ENCODE measurements at regions not wholly inside any gene's neighbourhood (a gene's known extent, or its start where the extent isn't known, plus 50 kb on each side); places are given as distances from the start of the nearest gene placed in this dataset.

GRCh38 chr3:187972454-187972853 lies 181.5 kb upstream of the LPP start:
- Histone ChIP-seq H3K36me3 (ENCODE audit: insufficient read depth, low read length) (no peaks in the 10 kb centered on the region; the same call in 1 of the 2 replicates), H3K4me1 (ENCODE audit: control insufficient read depth, insufficient read depth, low read length, unreplicated experiment) (peaks cover 36% of the 10 kb centered on the region), H3K4me3 (ENCODE audit: low read depth, low read length) (no peak overlapping the region), H2AFZ (ENCODE audit: low read length, unreplicated experiment) (no peak overlapping the region), H3K27me3 (ENCODE audit: insufficient read depth, low read length) (no peaks in the 10 kb centered on the region), H3K27ac (ENCODE audit: low read depth, low read length) (no peak overlapping the region), H3K79me2 (ENCODE audit: control insufficient read depth, insufficient read depth, low read length, unreplicated experiment) (no peaks in the 10 kb centered on the region)

- no peak overlapping the region for H2AFZ ChIP-seq (ENCODE audit: low read length, unreplicated experiment)
- H3K4me3 ChIP-seq (ENCODE audit: low read depth, low read length): no peak overlapping the region
- no peaks in the 10 kb centered on the region; the same call in 1 of the 2 replicates for H3K36me3 ChIP-seq (ENCODE audit: insufficient read depth, low read length)
- H3K27ac ChIP-seq (ENCODE audit: low read depth, low read length): no peak overlapping the region
- no peaks in the 10 kb centered on the region for H3K79me2 ChIP-seq (ENCODE audit: control insufficient read depth, insufficient read depth, low read length, unreplicated experiment)
- peaks cover 23% of the 10 kb centered on the region for H3K4me1 ChIP-seq (ENCODE audit: control insufficient read depth, insufficient read depth, low read length, unreplicated experiment)
- no peaks in the 10 kb centered on the region for H3K27me3 ChIP-seq (ENCODE audit: insufficient read depth, low read length)
These were observed 179.7 kb upstream of the LPP start for GRCh38 chr3:187973977-187974870.

- no peaks in the 10 kb centered on the region for H3K27me3 ChIP-seq (ENCODE audit: insufficient read depth, low read length)
- peaks cover 18% of the 10 kb centered on the region for H3K4me1 ChIP-seq (ENCODE audit: control insufficient read depth, insufficient read depth, low read length, unreplicated experiment)
These were observed 179.1 kb upstream of the LPP start for GRCh38 chr3:187974871-187975271.

GRCh38 chr3:187975561-187976364 lies 178.2 kb upstream of the LPP start:
- H3K27ac ChIP-seq (ENCODE audit: low read depth, low read length): peak overlapping the region; percentile 67

More at GRCh38 chr3:187974871-187975271, 179.1 kb upstream of the LPP start:
- no peaks in the 10 kb centered on the region for H3K79me2 ChIP-seq (ENCODE audit: control insufficient read depth, insufficient read depth, low read length, unreplicated experiment)
- no peak overlapping the region for H3K4me3 ChIP-seq (ENCODE audit: low read depth, low read length)
- H3K27ac ChIP-seq (ENCODE audit: low read depth, low read length): 0 out of 2 replicates have a peak overlapping the region, but pooled peaks have one; percentile 67
- no peak overlapping the region for H2AFZ ChIP-seq (ENCODE audit: low read length, unreplicated experiment)
- no peaks in the 10 kb centered on the region; the same call in 1 of the 2 replicates for H3K36me3 ChIP-seq (ENCODE audit: insufficient read depth, low read length)

GRCh38 chr3:187976365-187976900 lies 177.5 kb upstream of the LPP start:
- no peaks in the 10 kb centered on the region; the same call in 1 of the 2 replicates for H3K36me3 ChIP-seq (ENCODE audit: insufficient read depth, low read length)
- H3K4me3 ChIP-seq (ENCODE audit: low read depth, low read length): no peak overlapping the region
- peak overlapping the region; percentile 67 for H3K27ac ChIP-seq (ENCODE audit: low read depth, low read length)
- no peaks in the 10 kb centered on the region for H3K79me2 ChIP-seq (ENCODE audit: control insufficient read depth, insufficient read depth, low read length, unreplicated experiment)
- H2AFZ ChIP-seq (ENCODE audit: low read length, unreplicated experiment): peak overlapping the region; percentile 55
- no peaks in the 10 kb centered on the region for H3K27me3 ChIP-seq (ENCODE audit: insufficient read depth, low read length)
- H3K4me1 ChIP-seq (ENCODE audit: control insufficient read depth, insufficient read depth, low read length, unreplicated experiment): peaks cover 18% of the 10 kb centered on the region

More at GRCh38 chr3:187975561-187976364, 178.2 kb upstream of the LPP start:
- Histone ChIP-seq H2AFZ (ENCODE audit: low read length, unreplicated experiment) (peak overlapping the region; percentile 55), H3K79me2 (ENCODE audit: control insufficient read depth, insufficient read depth, low read length, unreplicated experiment) (no peaks in the 10 kb centered on the region), H3K4me3 (ENCODE audit: low read depth, low read length) (0 out of 2 replicates have a peak overlapping the region, but pooled peaks have one; percentile 38), H3K27me3 (ENCODE audit: insufficient read depth, low read length) (no peaks in the 10 kb centered on the region), H3K36me3 (ENCODE audit: insufficient read depth, low read length) (no peaks in the 10 kb centered on the region; the same call in 1 of the 2 replicates), H3K4me1 (ENCODE audit: control insufficient read depth, insufficient read depth, low read length, unreplicated experiment) (peaks cover 18% of the 10 kb centered on the region)

- no peak overlapping the region for H3K27ac ChIP-seq (ENCODE audit: low read depth, low read length)
These were observed 176.3 kb upstream of the LPP start for GRCh38 chr3:187977659-187978058.

GRCh38 chr3:187978433-187979011 lies 175.4 kb upstream of the LPP start:
- peaks cover 18% of the 10 kb centered on the region for H3K4me1 ChIP-seq (ENCODE audit: control insufficient read depth, insufficient read depth, low read length, unreplicated experiment)
- no peaks in the 10 kb centered on the region for H3K79me2 ChIP-seq (ENCODE audit: control insufficient read depth, insufficient read depth, low read length, unreplicated experiment)
- no peaks in the 10 kb centered on the region for H3K27me3 ChIP-seq (ENCODE audit: insufficient read depth, low read length)
- no peak overlapping the region for H3K27ac ChIP-seq (ENCODE audit: low read depth, low read length)
- no peaks in the 10 kb centered on the region; the same call in 1 of the 2 replicates for H3K36me3 ChIP-seq (ENCODE audit: insufficient read depth, low read length)
- no peak overlapping the region for H3K4me3 ChIP-seq (ENCODE audit: low read depth, low read length)
- H2AFZ ChIP-seq (ENCODE audit: low read length, unreplicated experiment): no peak overlapping the region

More at GRCh38 chr3:187977659-187978058, 176.3 kb upstream of the LPP start:
- Histone ChIP-seq H2AFZ (ENCODE audit: low read length, unreplicated experiment) (no peak overlapping the region), H3K4me3 (ENCODE audit: low read depth, low read length) (no peak overlapping the region), H3K27me3 (ENCODE audit: insufficient read depth, low read length) (no peaks in the 10 kb centered on the region), H3K79me2 (ENCODE audit: control insufficient read depth, insufficient read depth, low read length, unreplicated experiment) (no peaks in the 10 kb centered on the region), H3K4me1 (ENCODE audit: control insufficient read depth, insufficient read depth, low read length, unreplicated experiment) (peaks cover 18% of the 10 kb centered on the region), H3K36me3 (ENCODE audit: insufficient read depth, low read length) (no peaks in the 10 kb centered on the region; the same call in 1 of the 2 replicates)

- peaks cover 18% of the 10 kb centered on the region for H3K4me1 ChIP-seq (ENCODE audit: control insufficient read depth, insufficient read depth, low read length, unreplicated experiment)
- no peaks in the 10 kb centered on the region for H3K27me3 ChIP-seq (ENCODE audit: insufficient read depth, low read length)
- H2AFZ ChIP-seq (ENCODE audit: low read length, unreplicated experiment): no peak overlapping the region
- H3K4me3 ChIP-seq (ENCODE audit: low read depth, low read length): no peak overlapping the region
- no peak overlapping the region for H3K27ac ChIP-seq (ENCODE audit: low read depth, low read length)
- no peaks in the 10 kb centered on the region for H3K79me2 ChIP-seq (ENCODE audit: control insufficient read depth, insufficient read depth, low read length, unreplicated experiment)
- H3K36me3 ChIP-seq (ENCODE audit: insufficient read depth, low read length): no peaks in the 10 kb centered on the region; the same call in 1 of the 2 replicates
These were observed 174.4 kb upstream of the LPP start for GRCh38 chr3:187979564-187979963.

- no peak overlapping the region for H2AFZ ChIP-seq (ENCODE audit: low read length, unreplicated experiment)
- H3K27ac ChIP-seq (ENCODE audit: low read depth, low read length): no peak overlapping the region
- peaks cover 11% of the 10 kb centered on the region for H3K4me1 ChIP-seq (ENCODE audit: control insufficient read depth, insufficient read depth, low read length, unreplicated experiment)
- no peaks in the 10 kb centered on the region; the same call in 1 of the 2 replicates for H3K36me3 ChIP-seq (ENCODE audit: insufficient read depth, low read length)
- H3K27me3 ChIP-seq (ENCODE audit: insufficient read depth, low read length): no peaks in the 10 kb centered on the region
- H3K4me3 ChIP-seq (ENCODE audit: low read depth, low read length): no peak overlapping the region
- no peaks in the 10 kb centered on the region for H3K79me2 ChIP-seq (ENCODE audit: control insufficient read depth, insufficient read depth, low read length, unreplicated experiment)
These were observed 173.1 kb upstream of the LPP start for GRCh38 chr3:187980861-187981260.

- H3K4me3 ChIP-seq (ENCODE audit: low read depth, low read length): no peak overlapping the region
- H3K27me3 ChIP-seq (ENCODE audit: insufficient read depth, low read length): no peaks in the 10 kb centered on the region
- H2AFZ ChIP-seq (ENCODE audit: low read length, unreplicated experiment): no peak overlapping the region
- H3K79me2 ChIP-seq (ENCODE audit: control insufficient read depth, insufficient read depth, low read length, unreplicated experiment): no peaks in the 10 kb centered on the region
- H3K27ac ChIP-seq (ENCODE audit: low read depth, low read length): no peak overlapping the region
- peaks cover 15% of the 10 kb centered on the region for H3K4me1 ChIP-seq (ENCODE audit: control insufficient read depth, insufficient read depth, low read length, unreplicated experiment)
- no peaks in the 10 kb centered on the region; the same call in 1 of the 2 replicates for H3K36me3 ChIP-seq (ENCODE audit: insufficient read depth, low read length)
These were observed 171.8 kb upstream of the LPP start for GRCh38 chr3:187982142-187982541.
